PC-3 (cell line): ENCODE measurements at regions not wholly inside any gene's neighbourhood (a gene's known extent, or its start where the extent isn't known, plus 50 kb on each side); places are given as distances from the start of the nearest gene placed in this dataset.

Source experiments
- EZH2 ChIP-seq: fragments of 300-600 bp; sonication (generic); IDR thresholded peaks from one replicate; pipeline ENCODE4 v1.6.1; 2017; ENCODE audit warnings: antibody characterized with exemption, mild to moderate bottlenecking, low read length; ENCODE audit not compliant: unreplicated experiment
- EZH2phosphoT487 ChIP-seq: fragments of 300-600 bp; sonication (generic); IDR thresholded peaks from 2 replicates; pipeline ENCODE4 v1.6.1; 2018; ENCODE audit warnings: mild to moderate bottlenecking, antibody characterized with exemption, low read length, borderline replicate concordance
- TF ChIP-seq, protein P1 (sequence below): fragments of 300-600 bp; sonication (generic); conservative IDR thresholded peaks from 2 replicates; pipeline ENCODE4 v1.5.1; 2017; ENCODE audit warnings: antibody characterized with exemption, low read depth, mild to moderate bottlenecking, low read length

DNA sequence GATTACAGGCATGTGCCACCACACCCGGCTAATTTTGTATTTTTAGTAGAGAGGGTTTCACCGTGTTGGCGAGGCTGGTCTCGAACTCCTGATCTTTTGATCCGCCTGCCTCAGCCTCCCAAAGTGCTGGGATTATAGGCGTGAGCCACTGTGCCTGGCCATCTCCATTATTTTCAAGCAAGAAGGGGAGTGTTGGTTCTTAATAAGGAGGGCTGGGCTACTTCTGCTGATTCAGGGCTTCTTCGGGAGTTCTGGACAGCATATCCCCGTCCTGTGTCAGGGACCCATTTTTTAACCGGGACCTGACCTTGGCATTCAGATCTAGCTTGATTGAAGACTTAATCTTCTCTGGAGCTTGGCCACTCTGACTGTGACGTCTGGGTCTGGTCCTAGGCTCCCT lies 74.1 kb upstream of the SYN2 start:
- TF ChIP-seq, protein P1, sequence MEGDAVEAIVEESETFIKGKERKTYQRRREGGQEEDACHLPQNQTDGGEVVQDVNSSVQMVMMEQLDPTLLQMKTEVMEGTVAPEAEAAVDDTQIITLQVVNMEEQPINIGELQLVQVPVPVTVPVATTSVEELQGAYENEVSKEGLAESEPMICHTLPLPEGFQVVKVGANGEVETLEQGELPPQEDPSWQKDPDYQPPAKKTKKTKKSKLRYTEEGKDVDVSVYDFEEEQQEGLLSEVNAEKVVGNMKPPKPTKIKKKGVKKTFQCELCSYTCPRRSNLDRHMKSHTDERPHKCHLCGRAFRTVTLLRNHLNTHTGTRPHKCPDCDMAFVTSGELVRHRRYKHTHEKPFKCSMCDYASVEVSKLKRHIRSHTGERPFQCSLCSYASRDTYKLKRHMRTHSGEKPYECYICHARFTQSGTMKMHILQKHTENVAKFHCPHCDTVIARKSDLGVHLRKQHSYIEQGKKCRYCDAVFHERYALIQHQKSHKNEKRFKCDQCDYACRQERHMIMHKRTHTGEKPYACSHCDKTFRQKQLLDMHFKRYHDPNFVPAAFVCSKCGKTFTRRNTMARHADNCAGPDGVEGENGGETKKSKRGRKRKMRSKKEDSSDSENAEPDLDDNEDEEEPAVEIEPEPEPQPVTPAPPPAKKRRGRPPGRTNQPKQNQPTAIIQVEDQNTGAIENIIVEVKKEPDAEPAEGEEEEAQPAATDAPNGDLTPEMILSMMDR, result no peak
- TF ChIP-seq EZH2phosphoT487 (no peak), EZH2 (no peak)
